ENCODE measurements at regions not wholly inside any gene's neighbourhood (a gene's known extent, or its start where the extent isn't known, plus 50 kb on each side); places are given as distances from the start of the nearest gene placed in this dataset.

DNA sequence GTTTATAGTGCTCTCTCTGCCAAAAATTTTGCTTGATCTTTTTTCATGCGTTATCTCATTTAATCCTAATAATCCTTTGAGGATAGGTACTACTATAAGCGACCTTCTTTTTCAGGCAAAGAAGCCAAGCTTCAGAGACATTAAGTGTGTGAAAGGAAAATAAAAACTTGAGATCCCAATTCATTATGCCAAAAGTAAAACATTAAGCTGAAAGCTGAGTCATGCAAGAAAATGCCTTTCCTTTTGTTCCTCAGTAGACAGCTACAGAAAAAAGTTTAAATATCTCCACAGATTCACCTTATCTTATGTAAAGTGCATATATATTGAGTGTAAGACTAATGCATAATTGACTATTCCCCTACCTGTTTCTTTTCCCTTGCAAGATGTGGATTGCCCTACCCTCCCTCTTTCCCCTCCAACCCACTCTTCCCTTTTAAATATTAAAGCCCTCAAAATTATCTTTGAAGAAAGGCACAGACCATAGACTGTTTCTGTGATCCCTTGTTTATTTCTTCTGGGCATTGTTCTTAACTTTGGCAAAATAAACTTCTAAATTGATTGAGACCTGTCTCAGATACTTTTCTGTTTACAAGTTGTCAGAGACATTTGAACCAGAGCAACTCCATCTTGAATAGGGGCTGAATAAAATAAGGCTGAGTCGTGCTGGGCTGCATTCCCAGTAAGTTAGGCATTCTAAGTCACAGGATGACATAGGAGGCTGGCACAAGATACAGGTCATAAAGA, 1139.9 kb upstream of the LRRN3 start:
- no peaks in the 10 kb centered on the region for H3K4me1 Mint-ChIP-seq (ENCODE audit: low read depth)
- no peak overlapping the region for H3K27ac Mint-ChIP-seq
- no peak overlapping the region for H3K4me3 Mint-ChIP-seq
- H3K9me3 Mint-ChIP-seq: no peaks in the 10 kb centered on the region
- no peaks in the 10 kb centered on the region for H3K36me3 Mint-ChIP-seq (ENCODE audit: low read depth)
- H3K27me3 Mint-ChIP-seq: no peaks in the 10 kb centered on the region
- DNase-seq: no peak

DNA sequence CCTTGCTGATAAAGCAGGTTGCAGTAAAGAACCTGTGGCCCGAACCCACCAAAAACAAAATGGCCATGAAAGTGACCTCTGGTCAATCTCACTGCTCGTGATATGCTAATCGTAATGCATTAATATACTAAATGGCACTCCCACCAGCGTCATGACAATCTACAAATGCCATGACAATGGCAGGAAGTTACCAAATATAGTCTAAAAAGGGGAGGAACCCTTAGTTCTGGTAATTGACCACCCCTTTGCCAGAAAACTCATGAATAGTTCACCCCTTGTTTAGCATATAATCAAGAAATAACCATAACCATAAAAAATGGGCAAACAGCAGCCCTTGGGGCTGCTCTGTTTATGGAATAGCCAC, 1139.4 kb upstream of the LRRN3 start:
- H3K27ac Mint-ChIP-seq: no peak overlapping the region
- H3K36me3 Mint-ChIP-seq (ENCODE audit: low read depth): no peaks in the 10 kb centered on the region

DNA sequence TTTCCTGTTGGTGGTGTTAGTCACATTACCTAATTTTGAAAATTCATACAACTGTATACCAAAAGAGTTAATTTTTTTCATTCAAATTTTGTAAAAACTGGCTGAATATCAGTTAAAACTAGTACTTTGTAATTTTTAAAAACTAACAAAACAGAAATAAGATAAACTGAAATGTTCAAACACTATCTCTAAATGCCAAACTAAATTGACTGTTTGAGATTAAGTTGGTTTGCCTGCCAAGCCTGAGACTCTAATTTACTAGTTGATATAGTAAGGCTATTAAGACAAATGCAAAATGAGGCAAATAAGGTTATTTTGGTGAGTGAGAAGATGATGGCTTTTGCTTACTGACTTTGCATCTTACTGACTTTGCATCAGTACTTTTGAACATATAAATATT, 1134.9 kb upstream of the LRRN3 start:
- Mint-ChIP-seq H3K4me3 (no peak overlapping the region), H3K36me3 (ENCODE audit: low read depth) (no peaks in the 10 kb centered on the region)
- no peak for DNase-seq

More for the DNA sequence above, 1139.4 kb upstream of the LRRN3 start:
- no peak for DNase-seq
- Mint-ChIP-seq H3K4me3 (no peak overlapping the region), H3K9me3 (no peaks in the 10 kb centered on the region), H3K4me1 (ENCODE audit: low read depth) (no peaks in the 10 kb centered on the region), H3K27me3 (no peaks in the 10 kb centered on the region)

DNA sequence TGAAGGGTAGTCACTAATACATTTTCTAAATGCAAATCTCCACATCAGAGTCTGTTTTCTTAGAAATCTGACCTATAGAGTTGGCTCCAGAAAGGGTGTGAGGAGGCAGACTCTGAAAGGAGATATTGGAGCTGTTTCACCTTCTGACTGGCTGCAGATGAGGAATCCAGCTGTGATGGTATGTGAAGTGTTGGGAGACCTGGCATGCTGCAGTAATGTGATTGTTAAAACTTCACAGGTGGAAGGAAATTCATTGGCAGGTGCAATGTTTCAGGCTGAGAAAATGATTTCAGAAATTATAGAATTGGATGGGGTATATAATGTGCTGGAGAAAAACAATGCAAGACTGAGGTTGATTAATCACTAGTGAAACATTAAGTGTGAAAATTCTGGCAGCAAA, 1134.0 kb upstream of the LRRN3 start:
- H3K9me3 Mint-ChIP-seq: no peaks in the 10 kb centered on the region
- no peak for DNase-seq

More for the DNA sequence above, 1134.9 kb upstream of the LRRN3 start:
- Mint-ChIP-seq H3K27ac (no peak overlapping the region), H3K27me3 (no peaks in the 10 kb centered on the region), H3K9me3 (no peaks in the 10 kb centered on the region), H3K4me1 (ENCODE audit: low read depth) (no peaks in the 10 kb centered on the region)

DNA sequence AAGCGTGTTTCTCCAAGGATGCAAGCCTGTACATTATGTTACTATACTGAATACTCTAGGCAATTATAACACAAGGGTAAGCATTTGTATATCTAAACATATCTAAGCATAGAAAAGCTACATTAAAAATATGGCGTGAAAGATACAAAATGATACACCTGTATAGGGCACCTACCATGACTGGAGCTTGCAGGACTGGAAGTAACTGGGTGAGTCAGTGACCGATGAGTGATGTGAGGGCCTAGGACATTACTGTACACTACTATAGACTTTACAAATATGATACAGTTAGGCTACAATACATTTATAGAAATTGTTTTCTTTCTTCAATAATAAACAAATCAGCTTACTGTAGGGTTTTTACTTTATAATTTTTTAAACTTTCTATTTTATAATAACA, 1127.2 kb upstream of the LRRN3 start:
- H3K36me3 Mint-ChIP-seq (ENCODE audit: low read depth): no peaks in the 10 kb centered on the region
- no peak overlapping the region for H3K4me3 Mint-ChIP-seq
- DNase-seq: no peak
- H3K4me1 Mint-ChIP-seq (ENCODE audit: low read depth): no peaks in the 10 kb centered on the region
- no peaks in the 10 kb centered on the region for H3K9me3 Mint-ChIP-seq
- no peak overlapping the region for H3K27ac Mint-ChIP-seq
- H3K27me3 Mint-ChIP-seq: no peaks in the 10 kb centered on the region

More for the DNA sequence above, 1134.0 kb upstream of the LRRN3 start:
- Mint-ChIP-seq H3K36me3 (ENCODE audit: low read depth) (no peaks in the 10 kb centered on the region), H3K4me3 (no peak overlapping the region), H3K27ac (no peak overlapping the region), H3K4me1 (ENCODE audit: low read depth) (no peaks in the 10 kb centered on the region), H3K27me3 (no peaks in the 10 kb centered on the region)

DNA sequence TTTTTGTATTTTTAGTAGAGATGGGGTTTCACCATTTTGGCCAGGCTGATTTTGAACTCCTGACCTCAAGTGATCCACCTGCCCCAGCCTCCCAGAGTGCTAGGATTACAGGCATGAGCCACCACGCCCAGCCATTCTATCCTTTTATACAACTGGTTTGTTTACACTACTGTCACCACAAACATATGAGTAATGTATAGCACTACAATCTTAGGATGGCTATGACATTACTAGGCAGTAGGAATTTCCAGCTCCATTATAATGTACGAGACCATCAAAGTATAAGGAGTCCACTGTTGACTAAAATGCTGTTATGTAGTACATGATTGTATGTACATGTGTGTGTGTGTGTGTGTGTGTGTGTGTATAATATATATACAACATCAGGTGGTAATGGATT, 1126.1 kb upstream of the LRRN3 start:
- Mint-ChIP-seq H3K36me3 (ENCODE audit: low read depth) (no peaks in the 10 kb centered on the region), H3K9me3 (no peaks in the 10 kb centered on the region), H3K27ac (no peak overlapping the region), H3K4me3 (no peak overlapping the region), H3K27me3 (no peaks in the 10 kb centered on the region), H3K4me1 (ENCODE audit: low read depth) (no peaks in the 10 kb centered on the region)
- no peak for DNase-seq

DNA sequence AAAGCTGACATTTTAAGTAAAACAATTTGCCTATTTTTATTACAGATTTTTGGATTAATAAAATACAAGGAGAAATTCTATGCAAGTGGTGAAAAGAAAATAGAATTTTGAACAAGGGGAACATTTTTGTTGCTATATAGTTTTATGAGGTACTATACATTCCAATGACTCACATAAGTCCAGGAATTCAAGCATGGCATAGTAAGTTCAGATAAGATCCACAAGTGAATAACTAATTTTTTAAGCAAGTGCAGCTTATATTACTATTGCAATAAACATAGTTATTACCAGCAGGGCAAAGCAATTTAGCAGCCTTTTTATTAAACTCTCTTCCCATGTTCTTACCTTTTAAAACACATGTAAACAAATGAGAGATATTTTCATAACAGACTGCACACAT, 1123.5 kb upstream of the LRRN3 start:
- Mint-ChIP-seq H3K9me3 (no peaks in the 10 kb centered on the region), H3K27me3 (no peaks in the 10 kb centered on the region), H3K27ac (no peak overlapping the region), H3K4me3 (no peak overlapping the region), H3K4me1 (ENCODE audit: low read depth) (no peaks in the 10 kb centered on the region), H3K36me3 (ENCODE audit: low read depth) (no peaks in the 10 kb centered on the region)
- no peak for DNase-seq

DNA sequence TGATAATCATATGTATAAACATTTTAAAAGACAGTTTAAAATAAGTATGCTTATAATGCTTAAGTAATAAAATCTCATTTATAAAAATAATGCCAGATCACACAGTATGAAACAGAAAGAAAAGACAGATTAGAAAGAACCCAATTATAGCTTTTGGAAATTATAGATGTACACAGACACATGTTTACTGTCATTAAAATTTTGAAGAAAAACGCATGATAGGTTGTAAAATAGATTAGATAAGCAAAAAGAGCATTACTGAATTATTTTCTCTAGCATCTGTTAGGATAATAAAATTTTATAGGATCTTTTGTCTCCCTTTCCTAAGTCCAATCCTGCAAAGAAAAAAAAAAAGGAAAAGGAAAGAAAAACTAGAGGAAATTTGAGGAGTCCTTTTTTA, 1107.3 kb upstream of the LRRN3 start:
- H3K27ac Mint-ChIP-seq: no peak overlapping the region
- no peaks in the 10 kb centered on the region for H3K4me1 Mint-ChIP-seq (ENCODE audit: low read depth)
- DNase-seq: no peak
- no peaks in the 10 kb centered on the region for H3K9me3 Mint-ChIP-seq
- peaks cover 6% of the 10 kb centered on the region for H3K27me3 Mint-ChIP-seq
- no peaks in the 10 kb centered on the region for H3K36me3 Mint-ChIP-seq (ENCODE audit: low read depth)
- H3K4me3 Mint-ChIP-seq: no peak overlapping the region

DNA sequence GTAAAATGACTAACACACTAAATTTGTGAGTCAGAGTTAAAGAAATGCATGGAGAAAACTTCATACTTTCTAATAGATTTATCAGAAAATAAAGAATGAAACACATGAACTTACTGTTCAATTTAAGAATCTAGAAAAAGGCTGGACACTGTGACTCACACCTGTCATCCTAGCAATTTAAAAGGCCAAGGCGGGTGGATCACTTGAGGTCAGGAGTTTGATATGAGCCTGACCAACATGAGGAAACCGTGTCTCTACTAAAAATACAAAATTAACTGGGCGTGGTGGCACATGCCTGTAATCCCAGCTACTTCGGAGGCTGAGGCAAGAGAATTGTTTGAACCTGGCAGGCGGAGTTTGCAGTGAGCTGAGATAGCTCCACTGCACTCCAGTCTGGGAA, 1106.2 kb upstream of the LRRN3 start:
- H3K9me3 Mint-ChIP-seq: no peaks in the 10 kb centered on the region
- H3K4me1 Mint-ChIP-seq (ENCODE audit: low read depth): no peaks in the 10 kb centered on the region
- DNase-seq: no peak
- H3K27ac Mint-ChIP-seq: no peak overlapping the region
- peaks cover 6% of the 10 kb centered on the region for H3K27me3 Mint-ChIP-seq
- no peaks in the 10 kb centered on the region for H3K36me3 Mint-ChIP-seq (ENCODE audit: low read depth)
- no peak overlapping the region for H3K4me3 Mint-ChIP-seq

DNA sequence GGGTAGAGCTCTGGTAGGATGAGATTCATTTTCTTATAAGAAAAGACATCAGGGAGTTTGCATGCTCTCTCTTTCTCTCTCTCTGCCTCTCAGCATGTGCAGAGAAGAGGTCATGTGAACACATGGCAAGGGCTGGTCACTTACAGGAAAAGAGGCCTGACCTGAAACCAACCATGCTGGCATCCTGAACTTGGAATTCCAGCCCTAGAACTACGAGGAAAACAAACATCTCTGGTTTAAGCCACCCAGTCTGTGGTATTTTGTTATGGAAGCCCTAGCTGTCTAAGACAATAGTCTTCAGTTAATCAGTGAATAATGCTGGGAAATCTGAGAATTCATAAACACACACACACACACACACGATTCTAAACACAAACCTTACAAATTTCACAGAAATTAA, 1104.2 kb upstream of the LRRN3 start:
- Mint-ChIP-seq H3K27ac (no peak overlapping the region), H3K4me3 (no peak overlapping the region), H3K36me3 (ENCODE audit: low read depth) (no peaks in the 10 kb centered on the region), H3K27me3 (peaks cover 6% of the 10 kb centered on the region), H3K4me1 (ENCODE audit: low read depth) (no peaks in the 10 kb centered on the region), H3K9me3 (no peaks in the 10 kb centered on the region)
- no peak for DNase-seq

DNA sequence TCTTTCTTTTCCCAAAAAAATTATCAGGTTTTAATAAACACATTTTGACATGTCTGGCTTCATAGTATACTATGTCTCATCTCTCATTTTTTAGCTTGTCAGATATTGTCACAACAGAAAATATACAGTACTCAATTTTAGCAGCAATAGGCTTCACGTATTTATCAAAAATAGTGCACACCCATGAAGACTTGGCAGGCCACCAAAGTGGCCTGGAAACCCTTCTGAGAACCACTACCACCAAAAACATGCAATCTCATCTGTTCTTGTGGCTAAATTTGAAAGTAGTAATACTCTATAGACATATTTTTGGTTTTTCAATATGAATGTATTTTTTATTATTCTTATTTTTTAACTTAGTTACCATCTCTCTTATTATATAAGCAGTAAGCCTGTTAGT, 1094.5 kb upstream of the LRRN3 start:
- Mint-ChIP-seq H3K36me3 (ENCODE audit: low read depth) (no peaks in the 10 kb centered on the region), H3K27ac (no peak overlapping the region), H3K4me3 (no peak overlapping the region), H3K9me3 (no peaks in the 10 kb centered on the region), H3K4me1 (ENCODE audit: low read depth) (no peaks in the 10 kb centered on the region), H3K27me3 (no peaks in the 10 kb centered on the region)
- no peak for DNase-seq

DNA sequence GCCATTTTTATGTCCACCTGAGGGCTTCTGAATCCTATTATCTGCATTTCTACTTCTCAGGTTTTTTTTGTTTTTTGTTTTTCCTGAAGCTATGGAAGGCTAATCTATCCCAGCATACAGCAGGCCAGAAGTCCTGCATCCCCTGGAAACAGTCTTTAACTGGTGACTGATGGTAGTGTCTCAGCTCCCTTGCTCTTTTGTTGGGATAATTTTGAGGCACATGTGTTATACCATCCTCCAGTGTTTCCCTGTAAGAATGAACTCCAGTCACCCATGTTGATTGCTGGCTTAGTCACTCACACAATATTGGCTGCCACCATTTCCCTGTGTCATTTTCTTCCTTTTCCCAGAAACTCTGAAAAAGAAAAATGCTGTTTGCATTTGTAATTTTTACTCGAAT, 1094.0 kb upstream of the LRRN3 start:
- no peaks in the 10 kb centered on the region for H3K9me3 Mint-ChIP-seq

DNA sequence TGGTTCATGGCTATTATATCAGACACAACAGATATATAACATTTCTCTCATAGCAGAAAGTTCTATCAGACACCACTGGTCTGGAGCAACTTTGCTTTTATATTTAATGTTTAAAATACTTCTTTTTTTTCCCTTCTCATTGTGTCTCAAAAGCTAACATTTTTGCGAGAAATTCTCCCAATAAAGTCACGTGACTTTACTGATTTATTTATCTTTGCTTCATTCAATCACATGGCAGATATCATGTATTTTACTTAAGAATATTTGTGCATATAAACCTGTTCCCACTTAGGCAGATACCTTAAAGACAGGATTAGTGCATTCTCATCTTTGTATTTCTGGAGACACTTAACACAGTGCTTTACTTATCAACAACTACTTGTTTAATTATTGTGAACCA, 1093.1 kb upstream of the LRRN3 start:
- Mint-ChIP-seq H3K27ac (no peak overlapping the region), H3K4me3 (no peak overlapping the region), H3K9me3 (no peaks in the 10 kb centered on the region), H3K4me1 (ENCODE audit: low read depth) (no peaks in the 10 kb centered on the region), H3K36me3 (ENCODE audit: low read depth) (no peaks in the 10 kb centered on the region), H3K27me3 (no peaks in the 10 kb centered on the region)
- no peak for DNase-seq

More for the DNA sequence above, 1094.0 kb upstream of the LRRN3 start:
- H3K27me3 Mint-ChIP-seq: no peaks in the 10 kb centered on the region
- H3K27ac Mint-ChIP-seq: no peak overlapping the region
- no peaks in the 10 kb centered on the region for H3K36me3 Mint-ChIP-seq (ENCODE audit: low read depth)
- no peak overlapping the region for H3K4me3 Mint-ChIP-seq
- H3K4me1 Mint-ChIP-seq (ENCODE audit: low read depth): no peaks in the 10 kb centered on the region
- DNase-seq: no peak

DNA sequence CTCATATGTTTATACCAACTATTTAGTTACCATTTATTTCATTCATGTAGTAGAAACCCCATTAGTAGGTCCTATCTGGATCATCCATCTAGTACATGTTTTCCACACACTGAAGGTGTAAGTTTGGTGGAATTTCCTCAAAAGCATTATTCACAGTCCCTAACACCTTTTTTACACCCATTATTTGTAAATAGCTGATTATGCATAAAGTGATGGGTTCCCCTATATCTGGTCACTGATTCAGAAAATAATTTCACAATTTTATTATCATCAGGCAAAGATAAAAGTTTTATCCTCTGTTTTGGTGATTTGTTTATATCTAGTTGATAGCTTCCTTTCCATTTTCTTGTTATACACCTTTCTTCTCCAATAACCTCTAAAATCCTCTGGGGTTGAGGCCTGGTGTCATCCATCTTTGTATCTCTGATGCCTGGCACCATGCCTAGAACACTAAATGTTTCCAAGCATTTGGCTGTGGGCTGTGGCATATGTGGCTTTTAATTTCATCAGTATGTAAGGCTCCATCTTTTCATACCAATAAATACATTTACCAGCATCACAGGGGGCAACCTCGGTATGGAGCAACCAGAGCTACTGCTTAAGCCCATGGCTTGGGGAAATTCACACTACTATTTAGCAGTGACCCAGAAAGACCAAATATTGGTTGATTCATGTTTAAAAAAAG, 1089.5 kb upstream of the LRRN3 start:
- Mint-ChIP-seq H3K4me1 (ENCODE audit: low read depth) (no peaks in the 10 kb centered on the region), H3K9me3 (no peaks in the 10 kb centered on the region), H3K4me3 (no peak overlapping the region), H3K27ac (no peak overlapping the region), H3K36me3 (ENCODE audit: low read depth) (no peaks in the 10 kb centered on the region), H3K27me3 (no peaks in the 10 kb centered on the region)
- no peak for DNase-seq

DNA sequence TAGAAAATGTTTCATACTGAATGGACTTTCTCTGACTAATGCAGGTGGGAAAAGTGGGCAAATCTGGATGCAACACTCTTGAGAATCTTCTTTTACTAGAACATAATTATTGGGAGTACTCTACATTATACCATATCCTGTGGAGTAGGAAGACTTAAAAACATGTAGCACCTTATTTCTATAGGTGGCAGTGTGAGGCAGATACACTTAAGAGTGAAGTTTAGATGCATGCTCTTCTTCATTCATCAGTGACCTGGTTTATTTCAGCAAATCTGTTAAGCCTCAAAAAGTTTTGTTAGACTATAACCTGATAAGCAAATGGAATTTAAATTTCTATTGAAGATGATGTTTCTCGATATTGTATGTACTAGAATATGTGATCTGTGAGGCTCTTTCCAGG, 1087.1 kb upstream of the LRRN3 start:
- H3K27ac Mint-ChIP-seq: no peak overlapping the region
- H3K9me3 Mint-ChIP-seq: no peaks in the 10 kb centered on the region
- H3K36me3 Mint-ChIP-seq (ENCODE audit: low read depth): no peaks in the 10 kb centered on the region
- no peak overlapping the region for H3K4me3 Mint-ChIP-seq
- H3K4me1 Mint-ChIP-seq (ENCODE audit: low read depth): no peaks in the 10 kb centered on the region
- no peak for DNase-seq
- no peaks in the 10 kb centered on the region for H3K27me3 Mint-ChIP-seq
